HepG2 (cell line): ENCODE measurements at regions not wholly inside any gene's neighbourhood (a gene's known extent, or its start where the extent isn't known, plus 50 kb on each side); places are given as distances from the start of the nearest gene placed in this dataset.

Source experiments
- BORCS8-MEF2B ChIP-seq: sonication (generic); formaldehyde crosslinking; IDR thresholded peaks from 2 replicates; pipeline ENCODE4 v1.8.0; 2022; ENCODE audit warnings: mild to moderate bottlenecking, missing genetic modification reagents
- CEBPB ChIP-seq: IDR thresholded peaks from 2 replicates; pipeline ENCODE4 v1.6.1; 2011; ENCODE audit warnings: low read depth, low read length, improper control_type of control experiment, borderline replicate concordance
- E2F5 ChIP-seq: sonication (generic); formaldehyde crosslinking; conservative IDR thresholded peaks from 2 replicates; pipeline ENCODE4 v1.4.0; 2020; ENCODE audit warnings: missing genetic modification reagents
- GLI4 ChIP-seq: sonication (generic); formaldehyde crosslinking; IDR thresholded peaks from 2 replicates; pipeline ENCODE4 v1.5.1; 2020; ENCODE audit warnings: missing genetic modification reagents, mild to moderate bottlenecking, moderate library complexity, borderline replicate concordance
- HOXA5 ChIP-seq: sonication (generic); formaldehyde crosslinking; IDR thresholded peaks from 2 replicates; pipeline ENCODE4 v1.4.0; 2020; ENCODE audit warnings: missing genetic modification reagents
- NCOR1 ChIP-seq: fragments of 200-600 bp; sonication (generic); IDR thresholded peaks from 2 replicates; pipeline ENCODE4 v1.7.0; 2017; ENCODE audit warnings: antibody characterized with exemption, low read length, borderline replicate concordance
- NR3C1 ChIP-seq: sonication (generic); formaldehyde crosslinking; IDR thresholded peaks from 2 replicates; pipeline ENCODE4 v1.4.0; 2020; ENCODE audit warnings: missing genetic modification reagents
- TCF12 ChIP-seq, 2 experiments: fragments of 450-650 bp in 1 of 2; sonication (generic) in 1 of 2; formaldehyde crosslinking in 1 of 2; IDR thresholded peaks; 2 replicates each; pipeline versions ENCODE4 v1.6.1 to v1.8.0; 2017 to 2022; ENCODE audit warnings: antibody characterized with exemption in 1 of 2, mild to moderate bottlenecking in 1 of 2, missing genetic modification reagents in 1 of 2, moderate library complexity in 1 of 2
- TERF1 ChIP-seq: sonication (generic); formaldehyde crosslinking; IDR thresholded peaks from 2 replicates; pipeline ENCODE4 v1.8.0; 2022; ENCODE audit warnings: mild to moderate bottlenecking, missing genetic modification reagents, moderate library complexity
- ZBTB46 ChIP-seq: sonication (generic); formaldehyde crosslinking; IDR thresholded peaks from 2 replicates; pipeline ENCODE4 v1.4.0; 2020; ENCODE audit warnings: mild to moderate bottlenecking, missing genetic modification reagents, borderline replicate concordance
- ZKSCAN1 ChIP-seq: fragments of 150-350 bp; IDR thresholded peaks from 2 replicates; pipeline ENCODE4 v1.6.1; 2014; ENCODE audit warnings: low read length
- ZMYM3 ChIP-seq: sonication (generic); formaldehyde crosslinking; IDR thresholded peaks from 2 replicates; pipeline ENCODE4 v1.5.1; 2020; ENCODE audit warnings: mild to moderate bottlenecking, missing genetic modification reagents
- ZNF264 ChIP-seq: sonication (generic); formaldehyde crosslinking; IDR thresholded peaks from 2 replicates; pipeline ENCODE4 v1.4.0; 2020; ENCODE audit warnings: missing genetic modification reagents
- ZNF3 ChIP-seq: IDR thresholded peaks from 2 replicates; pipeline ENCODE4 v1.7.0; 2017; ENCODE audit warnings: inconsistent platforms
- ZNF30 ChIP-seq: sonication (generic); formaldehyde crosslinking; IDR thresholded peaks from 2 replicates; pipeline ENCODE4 v1.5.0; 2020; ENCODE audit warnings: mild to moderate bottlenecking, missing genetic modification reagents
- ZNF552 ChIP-seq: sonication (generic); formaldehyde crosslinking; IDR thresholded peaks from 2 replicates; pipeline ENCODE4 v1.9.0; 2022; ENCODE audit warnings: missing genetic modification reagents, mild to moderate bottlenecking, borderline replicate concordance
- ZNF577 ChIP-seq: sonication (generic); formaldehyde crosslinking; IDR thresholded peaks from 2 replicates; pipeline ENCODE4 v1.4.0; 2020; ENCODE audit warnings: mild to moderate bottlenecking, low read depth, missing genetic modification reagents, borderline replicate concordance
- ZNF580 ChIP-seq: IDR thresholded peaks from 2 replicates; pipeline ENCODE4 v1.6.1; 2016; ENCODE audit warnings: low read depth, borderline replicate concordance
- ZNF816 ChIP-seq: sonication (generic); formaldehyde crosslinking; IDR thresholded peaks from 2 replicates; pipeline ENCODE4 v1.8.0; 2022; ENCODE audit warnings: missing genetic modification reagents, mild to moderate bottlenecking, borderline replicate concordance
- TF ChIP-seq, protein P1 (sequence below): sonication (generic); formaldehyde crosslinking; IDR thresholded peaks from 2 replicates; pipeline ENCODE4; 2020; ENCODE audit warnings: missing genetic modification reagents, mild to moderate bottlenecking, borderline replicate concordance

DNA sequence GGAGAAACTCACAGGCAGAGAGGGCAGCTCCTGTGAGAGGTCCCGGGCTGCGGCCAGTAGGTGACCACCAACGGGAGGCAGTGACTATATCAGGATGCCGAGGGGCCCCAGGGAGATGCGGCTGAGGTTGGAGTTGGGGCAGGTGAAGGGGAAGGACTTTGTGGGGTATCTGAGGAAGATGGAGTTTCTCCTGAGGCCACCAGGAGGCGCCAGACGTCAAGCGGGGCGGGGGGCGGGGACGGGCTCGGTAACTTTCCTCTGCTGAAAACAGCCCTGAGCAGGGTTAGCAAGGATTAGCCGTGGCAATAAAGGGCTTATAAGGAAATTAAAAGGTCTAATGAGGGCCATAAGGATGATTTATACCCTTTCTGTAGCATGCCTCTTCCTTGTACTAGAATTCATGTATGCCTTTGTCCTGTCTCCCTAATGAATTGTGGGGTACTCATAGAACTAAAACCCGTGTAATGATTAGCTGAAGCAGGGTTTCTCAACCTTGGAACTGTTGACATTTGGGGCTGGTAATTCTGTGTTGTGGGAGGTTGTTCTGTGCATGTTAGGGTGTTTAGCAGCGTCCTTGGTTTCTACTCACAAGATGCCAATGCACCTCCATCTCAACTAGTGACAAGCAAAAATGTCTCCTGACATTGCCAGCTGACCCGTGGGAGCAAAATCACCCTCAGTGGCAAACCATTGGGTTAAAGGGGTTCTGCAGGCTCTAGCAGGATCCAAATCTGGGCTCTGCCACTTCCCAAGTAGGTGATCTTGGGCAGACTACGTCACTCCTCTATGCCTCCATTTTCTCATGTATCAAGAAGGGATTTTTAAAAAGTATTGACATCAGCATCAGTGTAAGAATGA, 74.8 kb upstream of the GRIN2A start (continued):
- TF ChIP-seq ZNF264 (no peak; the same call in 1 of the 2 replicates), NCOR1 (peak; percentile 88; the same call in 1 of the 2 replicates), CEBPB (peak; percentile 86), ZBTB46 (CRISPR knock-in tag) (no peak), TCF12 (IDR thresholded peaks at IDR 0.05) (no peak), TCF12 (CRISPR knock-in tag; IDR thresholded peaks at IDR 0.05) (no peak), ZMYM3 (CRISPR knock-in tag) (peak; percentile 62; the same call in 1 of the 2 replicates), GLI4 (CRISPR knock-in tag) (no peak), NR3C1 (no peak), ZNF577 (CRISPR knock-in tag) (peak; percentile 65; the same call in 1 of the 2 replicates), BORCS8-MEF2B (CRISPR knock-in tag) (no peak), ZKSCAN1 (peak; percentile 39; the same call in 1 of the 2 replicates), E2F5 (CRISPR knock-in tag) (no peak), ZNF3 (CRISPR knock-in tag) (no peak), TERF1 (CRISPR knock-in tag) (no peak), ZNF580 (CRISPR knock-in tag) (peak; percentile 79), HOXA5 (CRISPR knock-in tag) (no peak; the same call in none of the 2 replicates), ZNF816 (CRISPR knock-in tag) (peak; percentile 76; the same call in 1 of the 2 replicates), ZNF30 (CRISPR knock-in tag) (peak; percentile 26; the same call in 1 of the 2 replicates), ZNF552 (no peak)
- TF ChIP-seq, protein P1, sequence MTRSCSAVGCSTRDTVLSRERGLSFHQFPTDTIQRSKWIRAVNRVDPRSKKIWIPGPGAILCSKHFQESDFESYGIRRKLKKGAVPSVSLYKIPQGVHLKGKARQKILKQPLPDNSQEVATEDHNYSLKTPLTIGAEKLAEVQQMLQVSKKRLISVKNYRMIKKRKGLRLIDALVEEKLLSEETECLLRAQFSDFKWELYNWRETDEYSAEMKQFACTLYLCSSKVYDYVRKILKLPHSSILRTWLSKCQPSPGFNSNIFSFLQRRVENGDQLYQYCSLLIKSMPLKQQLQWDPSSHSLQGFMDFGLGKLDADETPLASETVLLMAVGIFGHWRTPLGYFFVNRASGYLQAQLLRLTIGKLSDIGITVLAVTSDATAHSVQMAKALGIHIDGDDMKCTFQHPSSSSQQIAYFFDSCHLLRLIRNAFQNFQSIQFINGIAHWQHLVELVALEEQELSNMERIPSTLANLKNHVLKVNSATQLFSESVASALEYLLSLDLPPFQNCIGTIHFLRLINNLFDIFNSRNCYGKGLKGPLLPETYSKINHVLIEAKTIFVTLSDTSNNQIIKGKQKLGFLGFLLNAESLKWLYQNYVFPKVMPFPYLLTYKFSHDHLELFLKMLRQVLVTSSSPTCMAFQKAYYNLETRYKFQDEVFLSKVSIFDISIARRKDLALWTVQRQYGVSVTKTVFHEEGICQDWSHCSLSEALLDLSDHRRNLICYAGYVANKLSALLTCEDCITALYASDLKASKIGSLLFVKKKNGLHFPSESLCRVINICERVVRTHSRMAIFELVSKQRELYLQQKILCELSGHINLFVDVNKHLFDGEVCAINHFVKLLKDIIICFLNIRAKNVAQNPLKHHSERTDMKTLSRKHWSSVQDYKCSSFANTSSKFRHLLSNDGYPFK (CRISPR knock-in tag), result no peak; the same call in 1 of the 2 replicates
